Stimulated activated CD4-positive, alpha-beta T cell treated with anti-CD3 and anti-CD28 coated beads, Interleukin-1b, Interleukin-23, amount 100 ng/mL, for 24 hours (primary cell): ENCODE measurements at regions not wholly inside any gene's neighbourhood (a gene's known extent, or its start where the extent isn't known, plus 50 kb on each side); places are given as distances from the start of the nearest gene placed in this dataset.

Experiments
- DNase-seq, 4 experiments: peaks; one replicate each; pipeline ENCODE4 v3.0.0-alpha.2; 2020; ENCODE audit warnings: low read depth in 4 of 4, low spot score in 1 of 4

GRCh38 chr11:11016943-11017342, 159.1 kb upstream of the ZBED5 start:
- no peak for DNase-seq

GRCh38 chr11:11016068-11016467, 158.2 kb upstream of the ZBED5 start:
- DNase-seq: no peak

- DNase-seq: no peak
These were observed 153.8 kb upstream of the ZBED5 start for GRCh38 chr11:11011617-11012016.

- no peak for DNase-seq
These were observed 152.8 kb upstream of the ZBED5 start for GRCh38 chr11:11010624-11011127.

- no peak for DNase-seq
These were observed 151.3 kb upstream of the ZBED5 start for GRCh38 chr11:11009179-11009578.

GRCh38 chr11:11004069-11004468, 146.2 kb upstream of the ZBED5 start:
- no peak for DNase-seq

- DNase-seq: no peak
These were observed 145.4 kb upstream of the ZBED5 start for GRCh38 chr11:11003226-11003625.

GRCh38 chr11:11000579-11001283, 142.9 kb upstream of the ZBED5 start:
- DNase-seq: no peak

GRCh38 chr11:10998674-10999073, 140.8 kb upstream of the ZBED5 start:
- DNase-seq: no peak

GRCh38 chr11:10996678-10997077, 138.8 kb upstream of the ZBED5 start:
- no peak for DNase-seq

GRCh38 chr11:10993640-10994039, 135.8 kb upstream of the ZBED5 start:
- DNase-seq: no peak

GRCh38 chr11:10993186-10993585, 135.3 kb upstream of the ZBED5 start:
- no peak for DNase-seq

- no peak for DNase-seq
These were observed 133.5 kb upstream of the ZBED5 start for GRCh38 chr11:10991393-10991792.

GRCh38 chr11:10990637-10991193, 132.9 kb upstream of the ZBED5 start:
- no peak for DNase-seq

- no peak for DNase-seq
These were observed 132.3 kb upstream of the ZBED5 start for GRCh38 chr11:10990160-10990559.

- no peak for DNase-seq
These were observed 128.2 kb upstream of the ZBED5 start for GRCh38 chr11:10986006-10986405.

- DNase-seq: no peak
These were observed 126.9 kb upstream of the ZBED5 start for GRCh38 chr11:10984742-10985141.

GRCh38 chr11:10984250-10984649, 126.4 kb upstream of the ZBED5 start:
- DNase-seq: no peak

- DNase-seq: no peak
These were observed 125.1 kb upstream of the ZBED5 start for GRCh38 chr11:10982704-10983510.

- DNase-seq: no peak
These were observed 121.7 kb upstream of the ZBED5 start for GRCh38 chr11:10979529-10979928.

- no peak for DNase-seq
These were observed 120.3 kb upstream of the ZBED5 start for GRCh38 chr11:10978198-10978597.

GRCh38 chr11:10975287-10975721, 117.5 kb upstream of the ZBED5 start:
- no peak for DNase-seq
